Thyroid gland (tissue), 4 donors: ENCODE measurements at regions not wholly inside any gene's neighbourhood (a gene's known extent, or its start where the extent isn't known, plus 50 kb on each side); places are given as distances from the start of the nearest gene placed in this dataset.
"Not testable (repeated sequence)": the region's sequence is repeated elsewhere in the genome, so short reads cannot be mapped to it uniquely, and the experiment has no call there.

Source experiments
- DNase-seq, 2 donors: peaks; one replicate each; pipeline ENCODE4 v3.0.0-alpha.2; 2019
- H3K27ac ChIP-seq, 3 donors: fragments of 200-600 bp; sonication (generic); 1 replicate in 2 of 3; 2 replicates in 1 of 3; pipeline ENCODE4 v1.5.1; 2016 to 2019; ENCODE audit warnings: mild to moderate bottlenecking in 1 of 3, moderate library complexity in 1 of 3
- H3K27me3 ChIP-seq: fragments of 200-600 bp; sonication (generic); one replicate; pipeline ENCODE4 v1.5.1; 2019
- H3K36me3 ChIP-seq, 2 donors: fragments of 200-600 bp; sonication (generic); one replicate each; pipeline ENCODE4 v1.5.1; 2016 to 2019
- H3K4me1 ChIP-seq, 2 donors: fragments of 200-600 bp; sonication (generic); one replicate each; pipeline ENCODE4 v1.5.1; 2017 to 2019
- H3K4me3 ChIP-seq, 3 donors: fragments of 200-600 bp; sonication (generic); replicated peaks in 1 of 3; 1 replicate in 2 of 3; 2 replicates in 1 of 3; pipeline ENCODE4 v1.5.1; 2016; ENCODE audit warnings: mild to moderate bottlenecking in 1 of 3
- H3K9me3 ChIP-seq: fragments of 200-600 bp; sonication (generic); one replicate; pipeline ENCODE4 v1.5.1; 2017
- CTCF ChIP-seq, 6 experiments: fragments of 200-600 bp in 3 of 6; fragments of 450-650 bp in 3 of 6; sonication (generic) in 3 of 6; IDR thresholded peaks; one replicate each; pipeline ENCODE4 v1.5.1; 2016 to 2019; ENCODE audit warnings: antibody characterized with exemption in 6 of 6, mild to moderate bottlenecking in 2 of 6, inconsistent platforms in 1 of 6, moderate library complexity in 1 of 6
- POLR2A ChIP-seq, 2 donors: fragments of 450-650 bp; IDR thresholded peaks; one replicate each; pipeline ENCODE4 v1.6.1; 2017; ENCODE audit warnings: antibody characterized with exemption in 2 of 2, mild to moderate bottlenecking in 2 of 2, moderate library complexity in 1 of 2
- WGBS, 2 donors: methylation state at CpG; one replicate each; pipeline ENCODE4 v1.1.5; 2017; 5-methylcytosine and 5-hydroxymethylcytosine counted together
- intact Hi-C: fragments of 100-400 bp; cut with DNase I; formaldehyde crosslinking; loops from one replicate; pipeline ENCODE4 v1.15.1; 2023

- Histone ChIP-seq H3K27ac (no peak overlapping the region), H3K36me3 (no peaks in the 10 kb centered on the region), H3K27me3 (no peaks in the 10 kb centered on the region), H3K4me3 (no peak overlapping the region), H3K4me1 (peaks cover 3 to 11% of the 10 kb centered on the region in 2 donors), H3K9me3 (no peaks in the 10 kb centered on the region)
- TF ChIP-seq POLR2A (IDR thresholded peaks at IDR 0.05) (no peak), CTCF (IDR thresholded peaks at IDR 0.05) (no peak)
- 94 to 98% methylated on average over 4 of the region's 4 CpGs for WGBS, 2 donors
- intact Hi-C loops = no loop called here
- DNase-seq = no peak
These were observed 326.7 kb upstream of the THBS1 start for GRCh38 chr15:39254181-39254580.

- WGBS, 2 donors = 95 to 97% methylated on average over 7 of the region's 7 CpGs
- intact Hi-C loops = no loop called here
- DNase-seq = no peak
- H3K4me3 ChIP-seq = no peak overlapping the region
- H3K9me3 ChIP-seq = no peaks in the 10 kb centered on the region
- no peak overlapping the region for H3K27ac ChIP-seq
- H3K27me3 ChIP-seq = no peaks in the 10 kb centered on the region
- no peaks in the 10 kb centered on the region for H3K36me3 ChIP-seq
- H3K4me1 ChIP-seq = peaks cover 0 to 8% of the 10 kb centered on the region in 2 donors
- no peak for TF ChIP-seq POLR2A (IDR thresholded peaks at IDR 0.05)
- no peak for TF ChIP-seq CTCF (IDR thresholded peaks at IDR 0.05)
These were observed 325.1 kb upstream of the THBS1 start for GRCh38 chr15:39255760-39256159.

GRCh38 chr15:39260391-39260790 lies 320.5 kb upstream of the THBS1 start:
- TF ChIP-seq CTCF (IDR thresholded peaks at IDR 0.05) (no peak), POLR2A (IDR thresholded peaks at IDR 0.05) (no peak)
- Histone ChIP-seq H3K4me1 (no peaks in the 10 kb centered on the region), H3K27ac (no peak overlapping the region), H3K9me3 (no peaks in the 10 kb centered on the region), H3K36me3 (no peaks in the 10 kb centered on the region), H3K4me3 (no peak overlapping the region), H3K27me3 (no peaks in the 10 kb centered on the region)
- no peak for DNase-seq
- intact Hi-C loops = no loop called here
- 94 to 95% methylated on average over 1 of the region's 1 CpG for WGBS, 2 donors

DNA sequence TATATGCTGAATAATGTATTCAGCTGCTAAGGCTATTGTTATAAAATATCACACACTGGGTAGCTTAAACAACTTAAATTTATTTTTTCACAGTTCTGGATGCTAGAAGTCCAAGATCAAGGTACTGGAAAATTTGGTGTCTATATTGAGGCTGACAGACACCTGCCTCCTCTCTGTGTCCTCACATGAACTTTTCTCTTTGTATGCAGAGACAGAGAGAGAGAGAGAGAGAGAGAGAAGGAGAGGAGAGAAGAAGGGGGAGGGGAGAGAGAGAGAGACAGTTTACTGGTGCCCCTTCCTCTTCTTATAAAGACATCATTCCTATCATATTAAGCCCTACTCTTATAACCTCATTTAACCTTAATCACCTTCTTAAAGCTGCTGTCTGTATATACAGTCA lies 320.1 kb upstream of the THBS1 start:
- no peaks in the 10 kb centered on the region for H3K36me3 ChIP-seq
- no peak for TF ChIP-seq POLR2A (IDR thresholded peaks at IDR 0.05)
- TF ChIP-seq CTCF (IDR thresholded peaks at IDR 0.05) = no peak
- no peaks in the 10 kb centered on the region for H3K9me3 ChIP-seq
- H3K27me3 ChIP-seq = no peaks in the 10 kb centered on the region
- no peak overlapping the region for H3K4me3 ChIP-seq
- no peak overlapping the region for H3K27ac ChIP-seq
- no peak for DNase-seq
- intact Hi-C loops = no loop called here
- no peaks in the 10 kb centered on the region for H3K4me1 ChIP-seq

- H3K36me3 ChIP-seq, H3K9me3 ChIP-seq, H3K27ac ChIP-seq, DNase-seq, H3K27me3 ChIP-seq, H3K4me3 ChIP-seq, intact Hi-C loops, H3K4me1 ChIP-seq: not testable (repeated sequence)
- 77 to 81% methylated on average over 4 of the region's 4 CpGs for WGBS, 2 donors
These were observed 319.3 kb upstream of the THBS1 start for GRCh38 chr15:39261397-39262183.

DNA sequence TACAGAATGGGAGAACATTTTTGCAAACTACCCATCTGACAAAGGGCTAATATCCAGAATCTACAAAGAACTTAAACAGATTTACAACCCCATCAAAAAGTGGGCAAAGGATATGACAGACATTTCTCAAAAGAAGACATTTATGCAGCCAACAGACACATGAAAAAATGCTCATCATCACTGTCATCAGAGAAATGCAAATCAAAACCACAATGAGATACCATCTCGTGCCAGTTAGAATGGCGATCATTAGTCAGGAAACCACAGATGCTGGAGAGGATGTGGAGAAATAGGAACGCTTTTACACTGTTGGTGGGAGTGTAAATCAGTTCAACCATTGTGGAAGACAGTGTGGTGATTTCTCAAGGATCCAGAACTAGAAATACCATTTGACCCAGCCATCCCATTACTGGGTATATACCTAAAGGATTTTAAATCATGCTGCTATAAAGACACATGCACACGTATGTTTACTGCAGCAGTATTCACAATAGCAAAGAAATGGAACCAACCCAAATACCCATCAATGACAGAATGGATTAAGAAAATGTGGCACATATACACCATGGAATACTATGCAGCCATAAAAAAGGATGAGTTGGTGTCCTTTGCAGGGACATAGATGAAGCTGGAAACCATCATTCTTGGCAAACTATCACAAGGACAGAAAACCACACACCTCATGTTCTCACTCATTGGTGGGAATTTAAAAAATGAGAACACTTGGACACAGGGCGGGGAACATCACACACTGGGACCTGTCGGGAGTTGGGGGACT lies 317.7 kb upstream of the THBS1 start:
- H3K27me3 ChIP-seq, DNase-seq, H3K4me3 ChIP-seq, intact Hi-C loops, H3K9me3 ChIP-seq, H3K36me3 ChIP-seq, H3K4me1 ChIP-seq, H3K27ac ChIP-seq: not testable (repeated sequence)
- WGBS, 2 donors = 85 to 92% methylated on average over 6 of the region's 6 CpGs
